Stimulated activated CD4-positive, alpha-beta T cell treated with anti-CD3 and anti-CD28 coated beads, Interleukin-1b, Interleukin-23, amount 100 ng/mL, for 1 hour (primary cell): ENCODE measurements at regions not wholly inside any gene's neighbourhood (a gene's known extent, or its start where the extent isn't known, plus 50 kb on each side); places are given as distances from the start of the nearest gene placed in this dataset.

Experiments used
- DNase-seq, 2 donors: peaks; one replicate each; pipeline ENCODE4 v3.0.0-alpha.2; 2020; ENCODE audit warnings: low read depth in 2 of 2

- no peak for DNase-seq
Measured at GRCh38 chr10:44056967-44057805, 327.7 kb downstream of the CXCL12 start.

GRCh38 chr10:44056206-44056605, 328.7 kb downstream of the CXCL12 start:
- no peak for DNase-seq

GRCh38 chr10:44054046-44054445, 330.9 kb downstream of the CXCL12 start:
- DNase-seq, result no peak

- DNase-seq, result no peak
Measured at GRCh38 chr10:44053391-44053790, 331.5 kb downstream of the CXCL12 start.

GRCh38 chr10:44051584-44052385, 333.1 kb downstream of the CXCL12 start:
- no peak for DNase-seq

GRCh38 chr10:44051091-44051490, 333.8 kb downstream of the CXCL12 start:
- no peak for DNase-seq

GRCh38 chr10:44049301-44050015, 335.4 kb downstream of the CXCL12 start:
- no peak for DNase-seq

- DNase-seq, result no peak
Measured at GRCh38 chr10:44047361-44047760, 337.5 kb downstream of the CXCL12 start.

- no peak for DNase-seq
Measured at GRCh38 chr10:44046605-44047004, 338.3 kb downstream of the CXCL12 start.

GRCh38 chr10:44045020-44045419, 339.9 kb downstream of the CXCL12 start:
- no peak for DNase-seq

- no peak for DNase-seq
Measured at GRCh38 chr10:44044549-44044948, 340.3 kb downstream of the CXCL12 start.

- DNase-seq, result no peak
Measured at GRCh38 chr10:44043646-44044375, 341.1 kb downstream of the CXCL12 start.

GRCh38 chr10:44042926-44043602, 341.8 kb downstream of the CXCL12 start:
- DNase-seq, result no peak

GRCh38 chr10:44042075-44042770, 342.7 kb downstream of the CXCL12 start:
- DNase-seq, result no peak

GRCh38 chr10:44039599-44039998, 345.3 kb downstream of the CXCL12 start:
- no peak for DNase-seq

- no peak for DNase-seq
Measured at GRCh38 chr10:44036425-44036824, 348.5 kb downstream of the CXCL12 start.

- DNase-seq, result no peak
Measured at GRCh38 chr10:44035474-44036197, 349.3 kb downstream of the CXCL12 start.

- no peak for DNase-seq
Measured at GRCh38 chr10:44034946-44035345, 350.0 kb downstream of the CXCL12 start.

- no peak for DNase-seq
Measured at GRCh38 chr10:44033008-44033407, 351.9 kb downstream of the CXCL12 start.

- DNase-seq, result no peak
Measured at GRCh38 chr10:44032216-44032615, 352.7 kb downstream of the CXCL12 start.
